ENCODE measurements at regions not wholly inside any gene's neighbourhood (a gene's known extent, or its start where the extent isn't known, plus 50 kb on each side); places are given as distances from the start of the nearest gene placed in this dataset.

- no peaks in the 10 kb centered on the region for H3K9me2 ChIP-seq (ENCODE audit: insufficient read depth)
- H2AFZ ChIP-seq (ENCODE audit: low read depth, low read length, poor library complexity, severe bottlenecking): no peak overlapping the region
- H3K4me1 ChIP-seq (ENCODE audit: control insufficient read depth in 1 of 2, insufficient read depth in 2 of 2, low read length in 2 of 2): no peaks in the 10 kb centered on the region
- no peaks in the 10 kb centered on the region for H4K20me1 ChIP-seq (ENCODE audit: insufficient read depth)
- ATAC-seq (no peak), DNase-seq (ENCODE audit: low read depth, low spot score) (no peak)
- H3K27ac ChIP-seq (ENCODE audit: low read depth, low read length): no peak overlapping the region
- no peak for TF ChIP-seq MAX (IDR thresholded peaks at IDR 0.05)
- no peak for TF ChIP-seq TCF7L2 (IDR thresholded peaks at IDR 0.05; ENCODE audit: borderline replicate concordance, extremely low read depth, insufficient read depth, insufficient read length)
- TF ChIP-seq EGR1 (IDR thresholded peaks at IDR 0.05; ENCODE audit: low read depth): no peak
- TF ChIP-seq CTCF (IDR thresholded peaks at IDR 0.05 in 2 of 3, conservative IDR thresholded peaks at IDR 0.05 in 1 of 3; ENCODE audit: borderline replicate concordance in 1 of 3, insufficient read depth in 1 of 3, low read depth in 2 of 3, low read length in 2 of 3): no peak
- TF ChIP-seq POLR2A (IDR thresholded peaks at IDR 0.05; ENCODE audit: borderline replicate concordance, extremely low read depth, insufficient read depth, insufficient read length): no peak
- TF ChIP-seq ZNF274 (IDR thresholded peaks at IDR 0.05; ENCODE audit: low read depth, low read length): no peak
- no peak for TF ChIP-seq SRF (IDR thresholded peaks at IDR 0.05; ENCODE audit: low read depth)
- no peak for TF ChIP-seq ZFX (IDR thresholded peaks at IDR 0.05)
- TF ChIP-seq ZBTB33 (IDR thresholded peaks at IDR 0.05; ENCODE audit: extremely low read depth, insufficient replicate concordance, low read length): no peak
- TF ChIP-seq CEBPB (IDR thresholded peaks at IDR 0.05; ENCODE audit: low read depth): no peak
- no peak for TF ChIP-seq RAD21 (IDR thresholded peaks at IDR 0.05; ENCODE audit: low read depth)
- TF ChIP-seq ATF3 (IDR thresholded peaks at IDR 0.05): no peak
- no peak for TF ChIP-seq CBX3 (IDR thresholded peaks at IDR 0.05; ENCODE audit: low read depth)
- no peak for TF ChIP-seq ELF1 (IDR thresholded peaks at IDR 0.05; ENCODE audit: borderline replicate concordance, low read depth)
- no peak for TF ChIP-seq EZH2 (IDR thresholded peaks at IDR 0.05)
- no peak for TF ChIP-seq YY1 (IDR thresholded peaks at IDR 0.05; ENCODE audit: extremely low read depth, insufficient replicate concordance, low read depth, low read length)
- no peak for TF ChIP-seq SIN3A (IDR thresholded peaks at IDR 0.05; ENCODE audit: low read depth)
- TF ChIP-seq JUND (IDR thresholded peaks at IDR 0.05): no peak
- H3K9ac ChIP-seq (ENCODE audit: low read length): no peak overlapping the region
- H3K27me3 ChIP-seq (ENCODE audit: insufficient read depth, low read length): no peaks in the 10 kb centered on the region
- ChIA-PET CTCF (no interaction called here), POLR2A (no interaction called here), RAD21 (ENCODE audit: low non-redundant PET in 1 of 2, low total read pairs in 2 of 2, uncharacterized antibody in 2 of 2, unreplicated experiment in 2 of 2) (no interaction called here)
- intact Hi-C loops (cut with micrococcal nuclease): no loop called here
- no peaks in the 10 kb centered on the region for H3K9me3 ChIP-seq (ENCODE audit: control insufficient read depth in 1 of 2, insufficient read depth in 1 of 2, low read depth in 1 of 2, low read length in 2 of 2)
- no peak overlapping the region for H3K4me3 ChIP-seq (replicated peaks in 1 of 2; ENCODE audit: low read depth in 1 of 2, low read length in 2 of 2)
- H3K4me2 ChIP-seq (ENCODE audit: low read length): no peak overlapping the region
- no peaks in the 10 kb centered on the region for H3K36me3 ChIP-seq (ENCODE audit: control insufficient read depth in 1 of 2, insufficient read depth in 2 of 2, low read length in 2 of 2)
- H3K79me2 ChIP-seq (ENCODE audit: insufficient read depth, low read length): no peaks in the 10 kb centered on the region
- BruUV-seq (replicated peaks): no TSS peak
These were observed 348.6 kb downstream of the CXXC4 start for GRCh38 chr4:104146048-104146447.
